Right lobe of liver (tissue), 4 donors: ENCODE measurements at regions not wholly inside any gene's neighbourhood (a gene's known extent, or its start where the extent isn't known, plus 50 kb on each side); places are given as distances from the start of the nearest gene placed in this dataset.

Source experiments
- POLR2A ChIP-seq: fragments of 450-650 bp; IDR thresholded peaks from one replicate; pipeline ENCODE4 v1.6.1; 2017; ENCODE audit warnings: antibody characterized with exemption, mild to moderate bottlenecking
- TF ChIP-seq, protein P1 (sequence below), 4 donors: fragments of 200-600 bp in 3 of 4; fragments of 450-650 bp in 1 of 4; IDR thresholded peaks; one replicate each; pipeline versions ENCODE4 v1.5.1 to v1.8.0; 2016 to 2022; ENCODE audit warnings: antibody characterized with exemption in 4 of 4, mild to moderate bottlenecking in 2 of 4
- donor health status: DM: no; HTN: no; CAD: no.
- donor health status: DM: no; HTN: no; CAD: no.
- donor health status: DM: no; HTN: yes; CAD: no.

DNA sequence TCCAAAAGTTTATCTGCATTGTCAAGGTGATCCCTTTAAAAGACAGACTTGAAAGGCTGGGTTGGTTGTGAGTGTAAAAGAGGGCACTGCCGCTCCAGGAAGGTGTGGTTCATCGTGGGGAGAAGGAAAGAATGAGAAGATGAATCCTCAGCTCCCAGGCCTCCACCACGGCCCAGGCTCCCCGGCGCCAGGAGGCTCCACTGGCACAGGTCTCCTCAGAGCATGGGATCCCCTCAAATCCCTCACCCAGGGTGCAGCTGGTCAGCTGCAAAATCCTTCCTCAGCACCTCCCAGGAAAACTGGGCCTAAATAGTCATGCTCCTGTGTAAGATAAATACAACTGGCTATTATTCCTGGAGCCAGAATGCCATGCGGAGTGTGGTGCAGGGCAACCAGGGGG lies 221.1 kb downstream of the ZNF516 start:
- TF ChIP-seq, protein P1, sequence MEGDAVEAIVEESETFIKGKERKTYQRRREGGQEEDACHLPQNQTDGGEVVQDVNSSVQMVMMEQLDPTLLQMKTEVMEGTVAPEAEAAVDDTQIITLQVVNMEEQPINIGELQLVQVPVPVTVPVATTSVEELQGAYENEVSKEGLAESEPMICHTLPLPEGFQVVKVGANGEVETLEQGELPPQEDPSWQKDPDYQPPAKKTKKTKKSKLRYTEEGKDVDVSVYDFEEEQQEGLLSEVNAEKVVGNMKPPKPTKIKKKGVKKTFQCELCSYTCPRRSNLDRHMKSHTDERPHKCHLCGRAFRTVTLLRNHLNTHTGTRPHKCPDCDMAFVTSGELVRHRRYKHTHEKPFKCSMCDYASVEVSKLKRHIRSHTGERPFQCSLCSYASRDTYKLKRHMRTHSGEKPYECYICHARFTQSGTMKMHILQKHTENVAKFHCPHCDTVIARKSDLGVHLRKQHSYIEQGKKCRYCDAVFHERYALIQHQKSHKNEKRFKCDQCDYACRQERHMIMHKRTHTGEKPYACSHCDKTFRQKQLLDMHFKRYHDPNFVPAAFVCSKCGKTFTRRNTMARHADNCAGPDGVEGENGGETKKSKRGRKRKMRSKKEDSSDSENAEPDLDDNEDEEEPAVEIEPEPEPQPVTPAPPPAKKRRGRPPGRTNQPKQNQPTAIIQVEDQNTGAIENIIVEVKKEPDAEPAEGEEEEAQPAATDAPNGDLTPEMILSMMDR (IDR thresholded peaks at IDR 0.05): no peak
- TF ChIP-seq POLR2A: no peak
